Lower leg skin (tissue), 4 donors: ENCODE measurements at regions not wholly inside any gene's neighbourhood (a gene's known extent, or its start where the extent isn't known, plus 50 kb on each side); places are given as distances from the start of the nearest gene placed in this dataset.

Experiments used
- DNase-seq, 2 donors: peaks; one replicate each; pipeline ENCODE4 v3.0.0-alpha.2; 2019; ENCODE audit warnings: low spot score in 2 of 2
- H3K4me3 ChIP-seq: fragments of 200-600 bp; sonication (generic); 2 replicates; pipeline ENCODE4 v1.5.1; 2017; ENCODE audit warnings: mild to moderate bottlenecking, low read depth; ENCODE audit not compliant: poor library complexity, severe bottlenecking
- POLR2A ChIP-seq, 2 donors: fragments of 450-650 bp; IDR thresholded peaks; one replicate each; pipeline ENCODE4 v1.6.1; 2016 to 2017; ENCODE audit warnings: antibody characterized with exemption in 2 of 2, mild to moderate bottlenecking in 1 of 2, moderate library complexity in 1 of 2
- WGBS, 2 donors: methylation state at CpG; one replicate each; pipeline ENCODE4 v1.1.5; 2018; 5-methylcytosine and 5-hydroxymethylcytosine counted together
- intact Hi-C: fragments of 100-400 bp; cut with DNase I; formaldehyde crosslinking; loops from one replicate; pipeline ENCODE4 v1.15.0; 2023; ENCODE audit warnings: low total_unique reads
- TF ChIP-seq, protein P1 (sequence below), 3 donors: fragments of 450-650 bp; IDR thresholded peaks; one replicate each; pipeline ENCODE4 v1.5.1; 2016; ENCODE audit warnings: antibody characterized with exemption in 3 of 3, mild to moderate bottlenecking in 3 of 3, moderate library complexity in 2 of 3

DNA sequence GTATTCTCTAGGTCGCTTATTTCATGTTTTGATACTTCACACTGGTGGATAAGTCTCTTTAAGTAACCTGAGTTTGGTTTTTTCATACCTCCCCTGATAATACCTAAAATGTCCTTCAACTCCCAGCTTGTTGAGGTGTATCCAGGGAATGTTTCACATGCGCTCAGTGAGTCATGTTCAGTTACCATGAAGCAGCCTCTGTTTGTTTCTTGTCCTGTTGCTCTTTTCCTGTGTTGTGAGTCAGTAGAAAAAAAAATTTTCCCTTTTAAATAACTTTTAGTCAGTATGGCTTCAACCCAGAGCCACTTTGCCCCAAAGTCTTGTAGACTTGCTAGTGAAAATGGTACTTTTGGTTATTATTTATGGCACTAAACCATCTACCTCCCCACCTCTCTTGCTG, 278.4 kb upstream of the ZPLD1 start:
- DNase-seq: no peak
- TF ChIP-seq, protein P1, sequence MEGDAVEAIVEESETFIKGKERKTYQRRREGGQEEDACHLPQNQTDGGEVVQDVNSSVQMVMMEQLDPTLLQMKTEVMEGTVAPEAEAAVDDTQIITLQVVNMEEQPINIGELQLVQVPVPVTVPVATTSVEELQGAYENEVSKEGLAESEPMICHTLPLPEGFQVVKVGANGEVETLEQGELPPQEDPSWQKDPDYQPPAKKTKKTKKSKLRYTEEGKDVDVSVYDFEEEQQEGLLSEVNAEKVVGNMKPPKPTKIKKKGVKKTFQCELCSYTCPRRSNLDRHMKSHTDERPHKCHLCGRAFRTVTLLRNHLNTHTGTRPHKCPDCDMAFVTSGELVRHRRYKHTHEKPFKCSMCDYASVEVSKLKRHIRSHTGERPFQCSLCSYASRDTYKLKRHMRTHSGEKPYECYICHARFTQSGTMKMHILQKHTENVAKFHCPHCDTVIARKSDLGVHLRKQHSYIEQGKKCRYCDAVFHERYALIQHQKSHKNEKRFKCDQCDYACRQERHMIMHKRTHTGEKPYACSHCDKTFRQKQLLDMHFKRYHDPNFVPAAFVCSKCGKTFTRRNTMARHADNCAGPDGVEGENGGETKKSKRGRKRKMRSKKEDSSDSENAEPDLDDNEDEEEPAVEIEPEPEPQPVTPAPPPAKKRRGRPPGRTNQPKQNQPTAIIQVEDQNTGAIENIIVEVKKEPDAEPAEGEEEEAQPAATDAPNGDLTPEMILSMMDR (IDR thresholded peaks at IDR 0.05): no peak
- TF ChIP-seq POLR2A (IDR thresholded peaks at IDR 0.05): no peak
- H3K4me3 ChIP-seq: no peak overlapping the region
- WGBS, 2 donors: 48 to 71% methylated on average over 2 of the region's 2 CpGs
- intact Hi-C loops: no loop called here

GRCh38 chr3:102158080-102158740, 276.6 kb upstream of the ZPLD1 start:
- no peak for DNase-seq
- no peak for TF ChIP-seq POLR2A (IDR thresholded peaks at IDR 0.05)
- TF ChIP-seq, protein P1 (IDR thresholded peaks at IDR 0.05): no peak
- 65 to 79% methylated on average over 3 of the region's 3 CpGs for WGBS, 2 donors
- intact Hi-C loops: no loop called here
- H3K4me3 ChIP-seq: no peak overlapping the region

- no peak overlapping the region for H3K4me3 ChIP-seq
- no peak for DNase-seq
- 92 to 100% methylated on average over 1 of the region's 1 CpG for WGBS, 2 donors
- TF ChIP-seq POLR2A (IDR thresholded peaks at IDR 0.05): no peak
- TF ChIP-seq, protein P1 (IDR thresholded peaks at IDR 0.05): no peak
- intact Hi-C loops: no loop called here
Observed at GRCh38 chr3:102159810-102160451, 274.9 kb upstream of the ZPLD1 start.

GRCh38 chr3:102161384-102162006, 273.3 kb upstream of the ZPLD1 start:
- WGBS, 2 donors: 61 to 70% methylated on average over 5 of the region's 5 CpGs
- intact Hi-C loops: no loop called here
- no peak for DNase-seq
- no peak overlapping the region for H3K4me3 ChIP-seq
- TF ChIP-seq, protein P1 (IDR thresholded peaks at IDR 0.05): no peak
- TF ChIP-seq POLR2A (IDR thresholded peaks at IDR 0.05): no peak

- intact Hi-C loops: no loop called here
- H3K4me3 ChIP-seq: no peak overlapping the region
- no peak for DNase-seq
- TF ChIP-seq, protein P1 (IDR thresholded peaks at IDR 0.05): no peak
- TF ChIP-seq POLR2A (IDR thresholded peaks at IDR 0.05): no peak
Observed at GRCh38 chr3:102162251-102162650, 272.6 kb upstream of the ZPLD1 start.
